ENCODE measurements at regions not wholly inside any gene's neighbourhood (a gene's known extent, or its start where the extent isn't known, plus 50 kb on each side); places are given as distances from the start of the nearest gene placed in this dataset.

DNA sequence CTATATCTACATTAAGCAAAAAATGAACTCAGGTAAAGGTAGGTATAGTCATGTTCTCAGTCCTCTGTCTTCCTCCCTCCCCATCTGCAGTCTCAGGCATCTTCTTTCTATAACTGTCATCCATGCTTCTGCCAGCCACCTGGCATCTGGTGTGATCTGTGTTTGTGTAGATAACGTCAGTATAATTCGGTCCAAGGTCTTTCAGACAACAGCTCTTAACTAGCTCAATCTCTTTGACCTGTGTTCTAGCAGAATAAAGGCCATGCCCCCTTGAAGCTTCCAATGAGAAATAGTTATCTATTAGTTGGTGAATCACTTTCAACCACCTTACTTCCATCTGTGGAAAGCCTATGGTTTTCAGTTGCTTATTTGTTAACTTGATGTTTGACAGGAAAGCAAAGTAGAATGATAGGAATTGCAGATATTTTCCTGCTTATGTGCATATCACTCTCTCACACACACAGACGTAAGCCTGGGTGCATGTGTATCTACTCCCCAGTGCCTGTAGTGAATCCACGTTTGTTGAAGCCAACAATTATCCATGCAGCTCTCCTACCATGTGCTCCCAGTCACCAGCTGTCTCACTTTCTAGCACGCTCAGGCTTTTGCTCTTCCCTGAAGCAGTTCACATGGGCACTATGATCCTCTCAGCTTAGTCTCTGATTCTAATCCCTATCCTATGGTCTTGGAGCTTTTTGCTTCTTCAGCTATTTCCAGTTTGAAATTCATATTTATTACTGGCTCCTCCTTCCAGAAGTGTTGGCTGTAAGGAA, 433.7 kb upstream of the MANEA start:
- no peak overlapping the region for H3K27ac Mint-ChIP-seq (ENCODE audit: low read depth, unreplicated experiment)
- ChIA-PET CTCF (interaction anchor here (0.8 kb wide), 1 partner anchor 73 kb away, joined by 4 read pairs; no protein-coding TSS in a partner anchor), POLR2A (interaction anchor here (0.6 kb wide), 1 partner anchor 526 kb away, joined by 4 read pairs; no protein-coding TSS in a partner anchor)
- intact Hi-C loops (cut with micrococcal nuclease), result no loop called here
- no peak for DNase-seq (ENCODE audit: unreplicated experiment)
- TF ChIP-seq, protein P1, sequence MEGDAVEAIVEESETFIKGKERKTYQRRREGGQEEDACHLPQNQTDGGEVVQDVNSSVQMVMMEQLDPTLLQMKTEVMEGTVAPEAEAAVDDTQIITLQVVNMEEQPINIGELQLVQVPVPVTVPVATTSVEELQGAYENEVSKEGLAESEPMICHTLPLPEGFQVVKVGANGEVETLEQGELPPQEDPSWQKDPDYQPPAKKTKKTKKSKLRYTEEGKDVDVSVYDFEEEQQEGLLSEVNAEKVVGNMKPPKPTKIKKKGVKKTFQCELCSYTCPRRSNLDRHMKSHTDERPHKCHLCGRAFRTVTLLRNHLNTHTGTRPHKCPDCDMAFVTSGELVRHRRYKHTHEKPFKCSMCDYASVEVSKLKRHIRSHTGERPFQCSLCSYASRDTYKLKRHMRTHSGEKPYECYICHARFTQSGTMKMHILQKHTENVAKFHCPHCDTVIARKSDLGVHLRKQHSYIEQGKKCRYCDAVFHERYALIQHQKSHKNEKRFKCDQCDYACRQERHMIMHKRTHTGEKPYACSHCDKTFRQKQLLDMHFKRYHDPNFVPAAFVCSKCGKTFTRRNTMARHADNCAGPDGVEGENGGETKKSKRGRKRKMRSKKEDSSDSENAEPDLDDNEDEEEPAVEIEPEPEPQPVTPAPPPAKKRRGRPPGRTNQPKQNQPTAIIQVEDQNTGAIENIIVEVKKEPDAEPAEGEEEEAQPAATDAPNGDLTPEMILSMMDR (IDR thresholded peaks at IDR 0.05; ENCODE audit: unreplicated experiment), result no peak
- no peaks in the 10 kb centered on the region for H3K4me1 Mint-ChIP-seq (ENCODE audit: insufficient read depth, unreplicated experiment)
- peaks cover 73% of the 10 kb centered on the region for H3K27me3 Mint-ChIP-seq (ENCODE audit: insufficient read depth, unreplicated experiment)
- H3K4me3 Mint-ChIP-seq (ENCODE audit: unreplicated experiment), result no peak overlapping the region
- BruUV-seq (replicated peaks), result no TSS peak
- no peaks in the 10 kb centered on the region for H3K9me3 Mint-ChIP-seq (ENCODE audit: unreplicated experiment)
- no peaks in the 10 kb centered on the region for H3K36me3 Mint-ChIP-seq (ENCODE audit: insufficient read depth, unreplicated experiment)

- POLR2A ChIA-PET, result no interaction called here
- CTCF ChIA-PET, result interaction anchor here (0.6 to 0.7 kb wide), 2 partner anchors 17 to 1818 kb away, joined by 3 to 4 read pairs; no protein-coding TSS in a partner anchor
- DNase-seq (ENCODE audit: unreplicated experiment), result no peak
- Mint-ChIP-seq H3K9me3 (ENCODE audit: unreplicated experiment) (no peaks in the 10 kb centered on the region), H3K4me3 (ENCODE audit: unreplicated experiment) (no peak overlapping the region), H3K27me3 (ENCODE audit: insufficient read depth, unreplicated experiment) (peaks cover 81% of the 10 kb centered on the region), H3K4me1 (ENCODE audit: insufficient read depth, unreplicated experiment) (no peaks in the 10 kb centered on the region), H3K27ac (ENCODE audit: low read depth, unreplicated experiment) (no peak overlapping the region), H3K36me3 (ENCODE audit: insufficient read depth, unreplicated experiment) (no peaks in the 10 kb centered on the region)
- intact Hi-C loops (cut with micrococcal nuclease), result no loop called here
- TF ChIP-seq, protein P1 (IDR thresholded peaks at IDR 0.05; ENCODE audit: unreplicated experiment), result no peak
- BruUV-seq (replicated peaks), result no TSS peak
These were observed 431.9 kb upstream of the MANEA start for GRCh38 chr6:95145457-95145856.

DNA sequence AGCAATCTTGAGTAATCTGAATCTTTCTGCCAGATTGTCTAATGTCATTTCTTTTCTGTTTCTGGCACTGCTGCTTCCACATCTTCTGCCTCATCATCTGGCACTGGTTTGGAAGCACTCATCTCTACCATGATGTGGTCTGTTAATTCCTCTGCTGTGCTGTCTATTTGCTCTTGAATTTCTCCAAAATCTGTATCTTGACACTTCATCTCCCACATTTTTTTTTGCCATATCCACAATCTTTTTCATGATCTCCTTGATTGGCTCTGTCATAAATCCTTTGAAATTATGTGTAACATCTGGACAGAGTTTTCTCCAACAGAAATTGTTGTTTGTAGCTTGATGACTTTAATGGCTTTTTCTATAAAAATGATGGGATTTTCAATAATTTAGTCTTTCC, 417.8 kb upstream of the MANEA start:
- intact Hi-C loops (cut with micrococcal nuclease), result no loop called here
- Mint-ChIP-seq H3K27me3 (ENCODE audit: insufficient read depth, unreplicated experiment) (peaks cover 62% of the 10 kb centered on the region), H3K4me1 (ENCODE audit: insufficient read depth, unreplicated experiment) (no peaks in the 10 kb centered on the region), H3K9me3 (ENCODE audit: unreplicated experiment) (no peaks in the 10 kb centered on the region), H3K4me3 (ENCODE audit: unreplicated experiment) (no peak overlapping the region), H3K27ac (ENCODE audit: low read depth, unreplicated experiment) (no peak overlapping the region), H3K36me3 (ENCODE audit: insufficient read depth, unreplicated experiment) (no peaks in the 10 kb centered on the region)
- no peak for DNase-seq (ENCODE audit: unreplicated experiment)
- no TSS peak for BruUV-seq (replicated peaks)
- ChIA-PET CTCF (no interaction called here), POLR2A (no interaction called here)
- TF ChIP-seq, protein P1 (IDR thresholded peaks at IDR 0.05; ENCODE audit: unreplicated experiment), result no peak

- Mint-ChIP-seq H3K4me1 (ENCODE audit: insufficient read depth, unreplicated experiment) (no peaks in the 10 kb centered on the region), H3K9me3 (ENCODE audit: unreplicated experiment) (no peaks in the 10 kb centered on the region), H3K4me3 (ENCODE audit: unreplicated experiment) (no peak overlapping the region), H3K27ac (ENCODE audit: low read depth, unreplicated experiment) (no peak overlapping the region), H3K27me3 (ENCODE audit: insufficient read depth, unreplicated experiment) (peaks cover 76% of the 10 kb centered on the region), H3K36me3 (ENCODE audit: insufficient read depth, unreplicated experiment) (no peaks in the 10 kb centered on the region)
- BruUV-seq (replicated peaks), result no TSS peak
- TF ChIP-seq, protein P1 (IDR thresholded peaks at IDR 0.05; ENCODE audit: unreplicated experiment), result no peak
- intact Hi-C loops (cut with micrococcal nuclease), result no loop called here
- ChIA-PET CTCF (no interaction called here), POLR2A (no interaction called here)
- no peak for DNase-seq (ENCODE audit: unreplicated experiment)
These were observed 407.6 kb upstream of the MANEA start for GRCh38 chr6:95169775-95170174.
